Suprapubic skin (tissue), 3 donors: ENCODE measurements at regions not wholly inside any gene's neighbourhood (a gene's known extent, or its start where the extent isn't known, plus 50 kb on each side); places are given as distances from the start of the nearest gene placed in this dataset.
"Not testable (repeated sequence)": the region's sequence is repeated elsewhere in the genome, so short reads cannot be mapped to it uniquely, and the experiment has no call there.

ENCODE experiments used
- CTCF ChIP-seq, 2 donors: fragments of 200-600 bp in 1 of 2; fragments of 450-650 bp in 1 of 2; sonication (generic) in 1 of 2; IDR thresholded peaks; one replicate each; pipeline ENCODE4 v1.5.1; 2016 to 2019; ENCODE audit warnings: antibody characterized with exemption in 2 of 2, mild to moderate bottlenecking in 1 of 2, moderate library complexity in 1 of 2
- POLR2A ChIP-seq, 2 donors: fragments of 450-650 bp; IDR thresholded peaks; one replicate each; pipeline ENCODE4 v1.6.1; 2017; ENCODE audit warnings: antibody characterized with exemption in 2 of 2, mild to moderate bottlenecking in 2 of 2, moderate library complexity in 2 of 2

GRCh38 chr5:104033186-104033585 is 470.6 kb upstream of the NUDT12 start:
- TF ChIP-seq POLR2A, CTCF (IDR thresholded peaks at IDR 0.05): not testable (repeated sequence)
